Thoracic aorta (tissue), 2 donors: ENCODE measurements at regions not wholly inside any gene's neighbourhood (a gene's known extent, or its start where the extent isn't known, plus 50 kb on each side); places are given as distances from the start of the nearest gene placed in this dataset.

Experiments used
- ATAC-seq: fragments of 150-250 bp; one replicate; pipeline ENCODE4 v1.8.0; 2017; ENCODE audit warnings: low read depth; ENCODE audit not compliant: insufficient number of reproducible peaks, low FRiP score
- DNase-seq: peaks from one replicate; pipeline ENCODE4 v3.0.0-alpha.2; 2020; ENCODE audit warnings: low spot score
- H3K27ac ChIP-seq, 2 donors: fragments of 200-600 bp; sonication (generic); 1 replicate in 1 of 2; 2 replicates in 1 of 2; pipeline ENCODE4 v1.5.1; 2016; ENCODE audit warnings: mild to moderate bottlenecking in 2 of 2, moderate library complexity in 2 of 2
- H3K27me3 ChIP-seq: fragments of 200-600 bp; sonication (generic); replicated peaks from 2 replicates; pipeline ENCODE4 v1.6.0; 2016; ENCODE audit warnings: mild to moderate bottlenecking; ENCODE audit not compliant: insufficient read depth
- H3K36me3 ChIP-seq: fragments of 200-600 bp; sonication (generic); one replicate; pipeline ENCODE4 v1.5.1; 2016
- H3K4me1 ChIP-seq, 2 donors: fragments of 200-600 bp; sonication (generic); 1 replicate in 1 of 2; 2 replicates in 1 of 2; pipeline versions ENCODE4 v1.5.1 to v1.6.0; 2016; ENCODE audit warnings: low read depth in 2 of 2, mild to moderate bottlenecking in 1 of 2; ENCODE audit not compliant: control insufficient read depth in 1 of 2
- H3K4me3 ChIP-seq: fragments of 200-600 bp; sonication (generic); 2 replicates; pipeline ENCODE4 v1.5.1; 2016; ENCODE audit warnings: mild to moderate bottlenecking
- H3K9me3 ChIP-seq: fragments of 200-600 bp; sonication (generic); 2 replicates; pipeline ENCODE4 v1.5.1; 2016
- CTCF ChIP-seq: fragments of 200-600 bp; sonication (generic); IDR thresholded peaks from one replicate; pipeline ENCODE4 v1.5.1; 2019; ENCODE audit warnings: antibody characterized with exemption

DNA sequence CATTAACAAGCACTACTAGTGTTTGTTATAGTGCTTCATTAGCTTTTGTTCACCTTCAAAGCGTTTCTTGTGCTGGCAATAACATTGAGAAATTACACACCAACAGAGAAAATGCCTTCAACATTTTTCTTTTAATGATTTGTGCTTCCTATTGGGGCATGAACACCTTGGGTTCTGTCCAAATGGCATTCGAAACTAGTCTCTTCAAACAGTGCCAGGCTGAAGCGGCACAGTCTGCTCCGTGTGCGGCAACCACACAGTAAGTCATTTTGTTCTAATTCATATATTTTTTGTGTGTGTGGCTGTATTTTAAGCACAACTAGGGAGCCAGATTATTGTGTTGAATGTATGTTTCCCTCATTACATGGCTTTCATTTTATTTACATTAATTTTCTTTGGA is 414.7 kb upstream of the SGCD start:
- H3K4me3 ChIP-seq = no peak overlapping the region
- no peak for DNase-seq
- no peak for TF ChIP-seq CTCF
- ATAC-seq = no peak
- H3K36me3 ChIP-seq = no peaks in the 10 kb centered on the region
- no peak overlapping the region for H3K27ac ChIP-seq
- no peaks in the 10 kb centered on the region for H3K9me3 ChIP-seq
- no peaks in the 10 kb centered on the region for H3K27me3 ChIP-seq
- H3K4me1 ChIP-seq = no peaks in the 10 kb centered on the region

GRCh38 chr5:155914766-155915165 is 412.2 kb upstream of the SGCD start:
- no peak for ATAC-seq
- Histone ChIP-seq H3K9me3 (no peaks in the 10 kb centered on the region), H3K4me1 (no peaks in the 10 kb centered on the region), H3K27me3 (no peaks in the 10 kb centered on the region), H3K36me3 (no peaks in the 10 kb centered on the region), H3K4me3 (no peak overlapping the region), H3K27ac (no peak overlapping the region)
- TF ChIP-seq CTCF = no peak
- no peak for DNase-seq

DNA sequence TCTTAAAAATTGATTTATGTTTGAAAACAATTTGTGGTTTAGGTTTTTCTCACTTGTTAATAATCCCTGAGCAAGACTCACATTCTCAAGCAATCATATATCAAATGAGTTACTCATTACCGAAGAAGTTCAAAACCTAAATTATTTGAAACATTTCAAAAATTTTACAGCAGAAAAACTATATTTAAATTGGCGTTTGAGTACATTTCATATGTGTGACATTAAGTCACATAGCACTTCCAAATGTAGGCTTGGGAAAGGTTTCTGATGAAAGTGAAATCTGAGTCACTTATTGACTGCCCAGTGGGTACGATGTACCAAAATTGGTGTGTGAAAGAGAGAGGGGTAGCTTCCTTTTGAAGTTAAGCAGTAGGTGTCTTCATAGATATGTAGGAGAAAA is 411.4 kb upstream of the SGCD start:
- TF ChIP-seq CTCF = no peak
- Histone ChIP-seq H3K4me3 (no peak overlapping the region), H3K9me3 (no peaks in the 10 kb centered on the region), H3K27me3 (no peaks in the 10 kb centered on the region), H3K27ac (no peak overlapping the region), H3K36me3 (no peaks in the 10 kb centered on the region), H3K4me1 (no peaks in the 10 kb centered on the region)
- ATAC-seq (no peak), DNase-seq (no peak)

- H3K4me1 ChIP-seq = no peaks in the 10 kb centered on the region
- no peaks in the 10 kb centered on the region for H3K27me3 ChIP-seq
- no peaks in the 10 kb centered on the region for H3K36me3 ChIP-seq
- no peaks in the 10 kb centered on the region for H3K9me3 ChIP-seq
- no peak overlapping the region for H3K4me3 ChIP-seq
- TF ChIP-seq CTCF = no peak
- H3K27ac ChIP-seq = no peak overlapping the region
- no peak for ATAC-seq
- DNase-seq = no peak
Observed at GRCh38 chr5:155919126-155919525, 407.8 kb upstream of the SGCD start.

GRCh38 chr5:155919725-155920124 is 407.2 kb upstream of the SGCD start:
- TF ChIP-seq CTCF = no peak
- Histone ChIP-seq H3K27me3 (no peaks in the 10 kb centered on the region), H3K27ac (no peak overlapping the region), H3K9me3 (no peaks in the 10 kb centered on the region), H3K4me1 (no peaks in the 10 kb centered on the region), H3K36me3 (no peaks in the 10 kb centered on the region), H3K4me3 (no peak overlapping the region)
- no peak for ATAC-seq
- DNase-seq = no peak
